ENCODE measurements at regions not wholly inside any gene's neighbourhood (a gene's known extent, or its start where the extent isn't known, plus 50 kb on each side); places are given as distances from the start of the nearest gene placed in this dataset.
A peak's percentile ranks its signal among the peaks of the same experiment; 100 is the strongest.

DNA sequence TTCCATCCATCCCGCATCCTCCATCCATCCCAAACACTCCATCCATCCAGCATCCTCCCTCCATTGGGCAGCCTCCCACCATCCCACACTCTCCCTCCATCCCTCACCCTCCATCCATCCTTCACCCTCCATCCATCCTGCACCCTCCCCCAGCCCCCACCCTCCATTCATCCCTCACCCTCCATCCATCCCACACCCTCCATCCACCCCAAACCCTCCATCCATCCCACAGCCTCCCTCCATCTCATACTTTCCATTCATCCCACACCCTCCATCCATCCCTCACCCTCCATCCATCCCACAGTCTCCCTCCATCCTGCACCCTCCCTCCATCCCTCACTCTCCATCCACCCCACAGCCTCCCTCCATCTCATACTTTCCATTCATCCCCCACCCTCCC lies 60.4 kb downstream of the FOXI2 start:
- no peak for DNase-seq (ENCODE audit: low read depth, low spot score)

DNA sequence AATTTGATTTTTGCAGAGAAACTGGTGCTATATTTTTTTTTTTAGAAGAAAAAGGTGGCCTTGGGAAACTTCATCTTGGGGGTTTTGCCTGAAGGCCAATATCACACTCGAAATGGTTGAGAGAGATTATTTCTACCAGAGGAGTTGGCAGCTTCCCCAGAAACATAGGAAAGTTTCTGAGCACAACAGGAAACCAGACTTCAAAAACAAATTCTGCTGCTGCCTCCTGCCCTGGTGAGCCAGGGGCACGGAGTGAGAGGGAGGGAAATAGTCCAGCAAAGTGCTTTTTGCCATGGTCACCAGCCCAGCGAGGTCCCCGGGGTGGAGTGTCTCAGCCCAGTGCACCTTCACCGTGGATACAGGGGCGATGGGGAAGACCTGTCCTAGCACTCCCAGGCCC lies 61.1 kb downstream of the FOXI2 start:
- DNase-seq (ENCODE audit: low read depth, low spot score): peak; percentile 5

DNA sequence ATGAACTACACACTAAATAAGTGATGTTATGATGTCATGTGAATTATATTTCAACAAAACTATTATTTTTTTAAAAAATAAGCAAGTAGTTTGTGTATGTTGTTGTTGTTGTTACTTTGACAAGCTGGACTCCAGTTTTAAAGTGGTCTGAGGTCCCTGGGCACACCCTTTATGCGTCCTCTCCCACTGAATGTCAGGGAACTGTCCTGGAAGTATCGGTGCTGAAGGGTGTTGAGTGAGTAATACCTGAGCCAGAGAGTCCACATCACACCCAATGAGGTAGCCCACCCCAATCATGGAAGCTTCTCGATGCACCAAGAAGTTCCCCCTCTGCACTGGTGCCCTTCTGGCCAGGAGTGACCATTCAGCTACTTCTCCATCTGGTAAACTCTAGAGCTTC lies 64.3 kb downstream of the FOXI2 start:
- DNase-seq (ENCODE audit: low read depth, low spot score): no peak

DNA sequence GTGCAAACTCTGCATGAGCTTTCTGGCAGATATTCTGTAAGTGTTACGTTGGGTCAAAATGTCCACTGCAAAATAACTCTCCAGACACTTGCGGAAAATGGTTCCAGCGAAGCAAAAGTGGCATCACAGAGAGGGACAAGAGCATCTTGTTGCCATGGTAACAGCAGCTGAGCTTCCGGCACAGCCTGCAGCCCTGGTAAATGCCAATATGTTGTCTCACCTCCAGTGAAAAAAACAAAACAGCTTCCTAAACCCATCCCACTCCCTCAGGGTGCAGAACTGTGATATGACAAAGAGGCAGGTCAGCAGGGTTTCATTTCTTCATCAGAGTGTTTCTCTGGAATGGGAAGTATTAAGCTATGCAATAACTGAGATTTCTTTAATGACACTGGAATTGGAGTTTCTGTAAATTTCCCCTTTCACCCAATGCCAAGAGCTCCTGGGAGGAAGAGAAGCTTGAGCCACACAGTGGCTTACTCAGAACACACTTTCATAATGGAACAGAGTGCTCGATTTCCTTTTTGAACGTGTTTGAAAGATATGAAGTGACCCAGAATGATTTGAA lies 65.6 kb downstream of the FOXI2 start:
- DNase-seq (ENCODE audit: low read depth, low spot score): no peak

DNA sequence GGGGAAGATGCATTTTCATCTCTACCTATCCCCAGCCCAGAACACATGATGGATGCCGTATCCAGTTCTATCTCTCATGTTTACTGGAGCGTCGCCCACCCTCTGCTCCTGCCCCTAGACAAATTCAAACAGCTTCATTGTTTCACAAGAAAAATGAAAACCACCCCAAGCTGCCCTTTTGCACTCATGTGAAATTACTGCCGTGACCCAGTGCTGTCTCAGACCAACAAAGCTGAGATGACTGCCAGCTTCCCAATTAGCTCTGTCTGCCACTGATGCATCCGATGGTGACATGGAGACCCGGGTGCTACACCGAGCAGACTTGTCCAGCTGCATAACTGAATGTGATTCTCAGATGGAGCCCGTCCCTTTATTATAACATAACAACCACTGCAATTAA lies 67.7 kb downstream of the FOXI2 start:
- no peak for DNase-seq (ENCODE audit: low read depth, low spot score)

DNA sequence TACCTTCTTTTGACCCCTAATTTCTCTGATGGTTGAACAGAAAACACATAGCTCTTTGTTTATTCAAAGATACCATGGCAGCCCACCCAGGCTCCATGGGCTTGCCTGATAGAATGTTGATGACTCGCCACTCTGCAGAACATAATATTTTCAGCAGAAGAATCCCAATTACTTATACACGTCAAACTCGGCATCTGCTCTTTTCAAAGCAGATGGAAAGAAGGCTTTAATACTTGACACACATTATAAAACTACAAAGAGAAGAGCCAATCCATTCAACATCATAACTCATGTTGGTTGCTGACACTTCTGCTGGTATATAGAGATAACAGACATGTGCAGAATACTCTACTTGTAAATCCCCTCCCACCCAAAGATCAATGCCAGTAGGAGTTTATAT lies 69.0 kb downstream of the FOXI2 start:
- DNase-seq (ENCODE audit: low read depth, low spot score): no peak

DNA sequence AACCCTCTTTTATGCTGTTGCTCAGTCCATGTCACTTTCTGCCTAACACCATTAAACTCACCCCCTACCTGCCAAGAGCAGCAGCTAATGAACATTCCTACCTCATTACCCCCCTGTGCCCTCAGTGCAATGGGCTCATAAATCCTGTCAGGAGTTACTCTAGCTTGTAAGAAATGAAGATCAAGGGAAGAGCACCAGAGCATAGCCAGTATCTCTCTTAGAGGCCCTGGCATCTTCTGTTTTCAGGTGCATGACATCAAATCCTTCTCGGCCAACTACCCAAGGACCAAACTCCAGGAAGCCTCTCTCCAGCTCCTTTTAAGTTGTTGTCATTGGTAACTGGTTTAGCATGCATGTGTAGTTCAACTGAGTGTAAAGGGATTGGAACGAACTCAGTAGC lies 75.1 kb downstream of the FOXI2 start:
- DNase-seq (ENCODE audit: low read depth, low spot score): no peak

DNA sequence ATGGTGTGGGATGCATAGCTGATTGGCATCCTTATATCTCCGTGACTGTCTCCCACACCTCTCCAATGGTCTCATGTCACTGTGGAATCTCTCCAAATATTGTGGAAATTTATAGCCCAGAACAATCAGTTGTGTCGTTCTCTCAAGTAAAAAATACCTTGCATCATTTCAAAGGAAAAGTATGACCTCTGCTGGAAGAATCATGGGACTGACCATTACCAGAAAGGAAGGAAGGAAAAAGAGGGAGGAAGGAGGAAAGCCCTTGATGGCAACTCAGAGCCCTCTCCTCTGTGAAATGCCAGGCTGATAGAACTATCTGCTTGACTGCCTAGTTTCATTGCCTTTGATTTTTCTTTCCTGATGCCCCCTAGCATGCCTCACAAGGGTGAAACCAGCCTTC lies 76.3 kb downstream of the FOXI2 start:
- no peak for DNase-seq (ENCODE audit: low read depth, low spot score)

DNA sequence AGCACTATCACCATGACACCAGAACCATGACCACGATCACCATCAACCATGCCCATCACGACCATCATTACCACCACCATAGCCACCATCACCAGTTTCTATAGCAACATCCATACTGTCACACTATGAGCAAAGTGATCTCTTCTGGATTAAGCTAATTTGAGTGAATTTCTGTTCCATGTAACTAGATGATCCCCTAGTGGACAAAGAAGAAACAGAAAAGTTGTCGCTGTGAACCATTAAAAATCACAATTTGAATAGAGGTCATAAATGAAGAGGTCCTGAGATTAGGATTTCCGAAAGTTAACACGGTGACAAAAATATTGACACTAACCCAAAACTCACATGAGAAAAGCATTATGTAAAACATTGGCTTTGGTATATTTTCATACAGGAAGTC lies 77.6 kb downstream of the CLRN3 start:
- DNase-seq (ENCODE audit: low read depth, low spot score): no peak

DNA sequence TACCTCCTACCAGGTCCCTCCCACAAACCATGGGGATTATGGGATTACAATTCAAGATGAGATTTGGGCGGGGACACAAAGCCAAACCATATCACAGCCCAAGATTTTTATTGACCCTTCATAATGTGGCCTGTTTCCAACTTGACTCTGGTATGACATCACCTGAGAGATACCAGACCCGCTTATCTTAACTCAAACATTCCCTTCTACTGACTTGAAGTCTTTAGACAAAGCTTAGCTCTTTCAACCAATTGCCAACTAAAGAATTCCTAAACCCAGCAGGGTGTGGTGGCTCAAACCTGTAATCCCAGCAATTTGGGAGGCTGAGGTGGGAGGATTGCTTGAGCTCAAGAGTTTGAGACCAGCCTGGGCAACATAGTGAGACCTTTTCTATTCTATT lies 67.9 kb downstream of the CLRN3 start:
- DNase-seq (ENCODE audit: low read depth, low spot score): no peak

DNA sequence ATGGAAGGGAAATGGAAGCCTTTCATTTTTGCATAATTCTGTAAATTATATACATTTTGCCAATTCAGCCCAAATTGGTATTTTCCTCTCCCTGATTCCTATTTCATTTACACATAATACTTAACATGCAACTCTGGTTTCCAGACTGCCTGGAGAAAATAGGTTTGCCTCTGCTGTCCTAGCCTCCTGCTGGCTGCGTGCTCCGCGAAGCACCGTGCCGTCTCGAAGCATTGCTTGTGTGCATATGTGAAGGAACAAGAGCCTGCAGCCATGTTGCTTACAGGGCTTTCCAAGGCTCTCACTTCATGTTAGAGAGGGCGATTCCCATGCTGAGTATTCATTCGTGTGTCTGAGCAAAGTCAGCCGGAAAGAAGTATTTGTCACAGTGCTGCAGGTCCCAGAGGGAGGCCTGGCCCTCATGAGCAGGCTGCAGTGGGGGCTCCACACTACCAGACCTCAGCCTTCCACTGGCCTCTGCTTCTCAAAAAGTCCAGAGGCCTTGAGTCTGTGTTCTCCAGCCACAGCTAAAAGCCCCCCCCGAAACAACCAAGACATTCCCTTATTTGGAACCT lies 66.5 kb downstream of the CLRN3 start:
- no peak for DNase-seq (ENCODE audit: low read depth, low spot score)

DNA sequence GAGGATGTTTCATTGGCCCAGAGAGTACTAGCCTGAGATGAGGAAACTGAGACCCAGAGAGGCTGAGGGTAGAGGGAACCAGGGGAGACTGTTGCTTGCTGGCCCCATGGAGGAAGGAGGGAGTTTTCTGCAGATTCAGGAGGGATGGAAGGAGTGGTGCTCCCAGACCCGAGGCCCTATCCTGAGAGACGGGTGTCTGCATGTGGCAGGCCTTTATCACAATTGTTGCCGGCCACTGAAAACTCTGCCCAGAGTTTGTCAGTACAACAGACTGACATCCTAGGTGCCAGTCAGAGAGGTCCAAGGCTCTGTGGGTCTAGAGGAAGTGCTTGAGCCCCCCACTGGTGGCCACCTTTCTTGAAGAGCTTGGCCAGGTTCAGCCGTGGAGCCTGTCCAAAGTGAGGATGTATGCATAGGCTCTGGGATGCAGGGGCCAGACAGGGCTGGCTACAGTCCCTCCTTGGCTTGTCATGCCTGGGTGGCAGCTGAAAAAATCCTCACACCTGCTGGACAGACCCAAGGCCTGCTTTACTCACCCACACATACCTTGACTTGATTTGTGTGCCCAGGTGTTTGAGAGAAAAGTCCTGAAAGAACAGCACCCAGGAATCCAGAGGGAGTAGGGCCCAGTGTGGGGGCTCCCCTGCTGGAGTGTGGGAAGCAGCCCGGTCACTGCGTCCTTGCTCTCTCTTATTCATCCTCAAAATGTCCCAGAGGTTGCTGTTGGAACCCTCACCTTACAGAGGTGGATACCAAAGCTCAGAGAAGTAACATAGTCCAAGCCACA lies 65.2 kb downstream of the CLRN3 start:
- DNase-seq (ENCODE audit: low read depth, low spot score): no peak
